HUES48 (cell line): ENCODE measurements at regions not wholly inside any gene's neighbourhood (a gene's known extent, or its start where the extent isn't known, plus 50 kb on each side); places are given as distances from the start of the nearest gene placed in this dataset.

Source experiments
- H3K27ac ChIP-seq: one replicate; pipeline ENCODE4 v1.7.0; 2013; ENCODE audit warnings: low read depth, low read length, inconsistent platforms
- H3K27me3 ChIP-seq: 2 replicates; pipeline ENCODE4 v1.6.1; 2013; ENCODE audit warnings: mild to moderate bottlenecking, low read length; ENCODE audit not compliant: control insufficient read depth, insufficient read depth
- H3K36me3 ChIP-seq: 2 replicates; pipeline ENCODE4 v1.6.1; 2013; ENCODE audit warnings: low read length; ENCODE audit not compliant: control insufficient read depth, insufficient read depth
- H3K4me1 ChIP-seq: 2 replicates; pipeline ENCODE4 v1.6.1; 2013; ENCODE audit warnings: mild to moderate bottlenecking, low read length; ENCODE audit not compliant: control insufficient read depth, insufficient read depth
- H3K4me3 ChIP-seq: 2 replicates; pipeline ENCODE4 v1.5.1; 2013; ENCODE audit warnings: mild to moderate bottlenecking, low read depth, low read length
- H3K9ac ChIP-seq: 2 replicates; pipeline ENCODE4 v1.6.1; 2013; ENCODE audit warnings: mild to moderate bottlenecking, low read depth, low read length, moderate library complexity
- H3K9me3 ChIP-seq: 2 replicates; pipeline ENCODE4 v1.6.1; 2013; ENCODE audit warnings: low read length; ENCODE audit not compliant: control insufficient read depth, insufficient read depth

DNA sequence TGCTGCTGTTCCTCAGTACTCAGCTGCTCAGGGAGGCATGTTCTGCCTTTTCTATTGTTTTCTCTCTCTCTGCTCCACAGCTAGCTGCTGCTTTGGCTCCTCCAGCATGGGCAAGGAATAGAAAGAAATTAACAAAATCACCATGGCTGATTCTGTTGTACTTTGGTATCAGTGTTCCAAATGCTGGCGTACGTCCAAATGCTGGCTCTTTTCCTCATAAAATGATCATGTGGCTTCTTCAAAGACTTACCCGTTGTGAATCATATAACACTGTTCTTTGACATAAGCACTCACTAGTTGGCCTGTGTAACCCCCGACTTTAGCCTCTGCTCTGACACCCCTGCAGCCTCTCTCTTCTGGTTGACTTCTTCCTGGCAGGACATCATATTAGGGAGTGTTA is 547.6 kb downstream of the CPS1 start:
- Histone ChIP-seq H3K4me1 (no peaks in the 10 kb centered on the region), H3K27me3 (no peaks in the 10 kb centered on the region), H3K9me3 (no peaks in the 10 kb centered on the region), H3K27ac (no peak overlapping the region), H3K36me3 (no peaks in the 10 kb centered on the region), H3K9ac (no peak overlapping the region), H3K4me3 (no peak overlapping the region)

DNA sequence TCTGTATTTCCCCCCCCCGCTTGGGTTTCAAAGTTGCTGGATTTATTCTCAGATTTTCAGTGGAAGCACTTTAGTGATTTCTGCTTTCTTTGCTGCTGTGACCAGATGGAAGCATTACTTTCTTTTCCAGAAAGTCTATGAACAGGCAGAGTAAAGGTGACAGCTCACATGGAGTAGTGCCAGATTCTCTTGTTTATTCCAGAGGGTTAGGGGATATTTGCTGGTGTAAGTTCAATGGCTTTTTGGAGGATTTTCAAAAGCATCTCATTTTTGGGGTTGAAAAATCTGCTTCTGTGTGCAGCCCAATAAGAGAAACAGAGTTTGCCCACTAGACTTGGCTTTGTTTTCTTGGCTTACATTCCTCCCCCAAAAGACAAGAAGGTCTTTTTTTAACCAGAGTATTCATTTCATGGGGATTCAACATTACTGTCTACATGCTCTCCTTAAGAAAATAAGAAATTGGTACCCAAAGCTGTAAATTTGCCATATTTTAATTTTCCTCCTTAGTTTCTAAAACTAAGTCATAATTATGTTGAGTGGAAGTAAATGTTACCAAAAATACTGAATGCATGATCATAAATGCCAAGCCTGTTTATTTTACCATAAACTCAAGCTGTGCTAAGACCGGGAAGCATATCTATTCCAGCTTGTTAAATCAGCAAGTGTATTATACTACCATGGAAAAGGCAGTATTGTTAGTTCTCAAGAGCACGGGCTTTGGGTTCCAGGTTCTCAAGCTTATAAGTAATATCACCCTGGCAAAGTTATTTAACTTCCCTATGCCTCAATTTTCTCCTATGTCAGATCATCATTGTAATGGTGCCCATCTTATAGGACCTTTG is 557.2 kb downstream of the CPS1 start:
- H3K4me1 ChIP-seq = peaks cover 3% of the 10 kb centered on the region; the same call in 1 of the 2 replicates
- no peak overlapping the region for H3K27ac ChIP-seq
- no peak overlapping the region for H3K4me3 ChIP-seq
- H3K9me3 ChIP-seq = no peaks in the 10 kb centered on the region
- H3K9ac ChIP-seq = no peak overlapping the region
- H3K36me3 ChIP-seq = no peaks in the 10 kb centered on the region
- no peaks in the 10 kb centered on the region for H3K27me3 ChIP-seq

DNA sequence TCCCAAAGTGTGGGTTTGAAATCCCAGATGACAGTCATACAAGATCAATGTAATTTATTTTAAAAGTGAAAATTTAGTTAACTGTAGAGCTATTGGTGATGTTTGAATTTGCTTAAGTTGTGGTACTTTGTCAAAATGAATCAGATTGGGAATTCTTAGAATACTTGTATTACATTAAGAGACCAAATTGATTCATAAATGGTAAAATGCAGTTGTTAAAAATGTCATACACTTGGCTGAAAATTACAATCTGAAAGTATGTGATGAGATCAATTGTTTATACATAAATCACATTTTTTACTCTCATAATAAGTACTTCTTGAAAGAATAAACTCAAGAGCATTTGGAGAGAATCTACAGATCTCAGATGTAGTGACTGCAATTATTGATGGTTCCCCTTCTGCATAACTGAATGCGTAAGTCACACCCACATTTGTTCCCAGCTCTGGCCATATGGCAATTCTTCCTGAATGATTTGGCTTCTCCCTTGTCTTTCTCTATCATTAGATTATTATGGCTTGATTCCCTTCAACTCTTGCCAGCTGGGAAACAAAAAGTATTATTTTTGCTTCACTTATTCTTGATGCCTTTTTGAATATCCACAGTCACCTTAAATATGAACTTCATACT is 558.5 kb downstream of the CPS1 start:
- no peaks in the 10 kb centered on the region for H3K9me3 ChIP-seq
- H3K9ac ChIP-seq = no peak overlapping the region
- H3K27me3 ChIP-seq = no peaks in the 10 kb centered on the region
- no peaks in the 10 kb centered on the region for H3K36me3 ChIP-seq
- peaks cover 3% of the 10 kb centered on the region; the same call in 1 of the 2 replicates for H3K4me1 ChIP-seq
- no peak overlapping the region for H3K27ac ChIP-seq
- no peak overlapping the region for H3K4me3 ChIP-seq

DNA sequence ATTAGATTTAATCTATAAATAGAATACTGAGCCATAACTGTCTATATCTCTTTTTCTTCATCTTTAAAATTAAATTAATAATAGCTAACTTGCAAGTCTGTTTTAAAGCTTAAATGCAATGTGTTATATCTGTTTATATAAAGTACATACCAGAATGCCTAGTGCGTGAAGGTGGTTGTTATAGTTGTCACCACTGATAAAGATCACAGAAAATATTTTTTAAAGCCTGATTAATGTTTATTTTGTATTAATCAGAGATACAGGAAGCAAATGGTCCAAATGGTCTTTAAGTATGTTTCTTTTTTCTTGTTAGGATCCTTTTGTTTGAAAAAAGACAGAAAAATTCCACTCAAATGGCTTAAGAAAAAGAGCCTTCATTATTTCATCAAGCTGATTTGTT is 560.6 kb downstream of the CPS1 start:
- Histone ChIP-seq H3K27ac (no peak overlapping the region), H3K27me3 (no peaks in the 10 kb centered on the region), H3K9me3 (no peaks in the 10 kb centered on the region), H3K4me3 (no peak overlapping the region), H3K36me3 (no peaks in the 10 kb centered on the region), H3K4me1 (no peaks in the 10 kb centered on the region), H3K9ac (no peak overlapping the region)

DNA sequence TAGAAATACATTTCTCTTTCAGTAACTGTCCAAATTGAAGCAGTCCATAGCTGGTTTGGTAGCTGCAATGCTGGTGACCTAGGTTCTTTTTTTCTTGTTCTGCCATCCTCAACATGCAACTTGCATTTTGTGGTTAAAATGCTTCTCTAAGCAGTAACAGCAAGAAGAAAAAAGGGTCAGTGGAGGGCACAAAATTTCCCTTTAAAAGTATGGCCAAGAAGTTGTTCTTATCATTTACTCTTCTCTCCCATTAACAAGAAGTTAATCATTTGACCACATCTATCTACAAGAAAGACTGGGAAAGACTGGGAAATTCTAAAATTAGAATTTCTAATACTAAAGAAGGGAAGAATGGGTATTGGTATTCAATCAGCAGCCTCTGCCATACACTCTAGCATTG is 569.9 kb downstream of the CPS1 start:
- Histone ChIP-seq H3K27ac (no peak overlapping the region), H3K36me3 (no peaks in the 10 kb centered on the region), H3K4me1 (peaks cover 5% of the 10 kb centered on the region; the same call in 1 of the 2 replicates), H3K9ac (no peak overlapping the region), H3K27me3 (no peaks in the 10 kb centered on the region), H3K9me3 (no peaks in the 10 kb centered on the region), H3K4me3 (no peak overlapping the region)

DNA sequence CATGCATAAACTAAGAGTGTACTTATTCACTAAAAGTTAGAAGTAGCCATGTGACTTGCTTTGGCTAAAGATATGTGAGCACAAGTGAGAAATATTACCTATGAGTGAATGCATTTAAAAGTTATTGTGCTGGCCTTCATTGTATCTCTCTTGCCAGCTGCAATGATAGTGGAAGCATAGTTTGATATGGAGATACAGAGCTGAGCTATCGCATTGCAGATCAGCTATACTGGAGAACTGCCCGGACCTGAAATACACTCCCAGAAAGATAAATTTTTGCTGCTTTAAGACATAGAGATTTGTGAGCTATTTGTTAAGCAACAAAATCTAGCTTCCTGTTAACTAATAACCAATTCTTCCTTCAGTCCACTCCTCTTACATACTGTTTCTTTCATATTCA is 571.1 kb downstream of the CPS1 start:
- H3K27me3 ChIP-seq = no peaks in the 10 kb centered on the region
- H3K9ac ChIP-seq = no peak overlapping the region
- H3K27ac ChIP-seq = no peak overlapping the region
- H3K4me1 ChIP-seq = peaks cover 5% of the 10 kb centered on the region; the same call in 1 of the 2 replicates
- no peaks in the 10 kb centered on the region for H3K9me3 ChIP-seq
- H3K4me3 ChIP-seq = no peak overlapping the region
- no peaks in the 10 kb centered on the region for H3K36me3 ChIP-seq

DNA sequence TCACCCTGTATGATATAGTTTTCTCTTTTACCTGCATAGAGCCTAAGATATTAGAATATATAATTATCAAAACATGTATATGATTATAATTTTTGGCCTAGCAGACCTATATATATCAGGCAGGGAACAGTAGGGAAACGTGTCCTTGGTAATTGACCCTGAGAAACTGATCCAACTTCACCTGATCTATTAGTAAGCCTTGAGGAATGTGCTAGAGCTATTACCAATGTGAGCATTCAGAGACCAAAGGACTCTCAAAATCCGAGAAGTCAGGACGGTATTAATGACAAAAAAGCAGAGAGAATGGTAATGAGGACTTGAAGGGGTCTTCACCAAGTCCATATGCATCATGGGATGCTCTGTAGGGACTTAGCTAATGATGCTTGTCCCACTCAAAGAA is 571.9 kb downstream of the CPS1 start:
- no peak overlapping the region for H3K27ac ChIP-seq
- H3K4me3 ChIP-seq = no peak overlapping the region
- H3K36me3 ChIP-seq = no peaks in the 10 kb centered on the region
- H3K9ac ChIP-seq = no peak overlapping the region
- no peaks in the 10 kb centered on the region for H3K9me3 ChIP-seq
- peaks cover 5% of the 10 kb centered on the region; the same call in 1 of the 2 replicates for H3K4me1 ChIP-seq
- H3K27me3 ChIP-seq = no peaks in the 10 kb centered on the region

DNA sequence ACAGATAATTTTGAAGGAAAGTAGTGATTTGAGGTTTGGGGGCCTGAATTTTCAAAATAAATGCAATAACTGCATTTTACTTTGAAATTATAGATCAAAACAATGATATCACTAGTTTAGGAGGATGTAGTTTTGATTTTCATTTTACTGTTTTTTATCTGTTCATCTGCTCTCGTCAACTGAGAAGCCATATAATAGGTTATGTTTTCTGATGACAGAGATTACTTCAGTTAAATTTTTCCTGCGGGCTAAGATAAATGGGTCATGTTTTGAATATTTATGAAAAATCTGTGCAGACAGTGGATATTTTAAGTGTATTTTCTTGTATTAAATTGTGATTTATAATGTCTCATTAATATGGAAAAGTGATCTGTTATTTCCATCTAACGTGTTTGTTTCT is 573.4 kb downstream of the CPS1 start:
- Histone ChIP-seq H3K27me3 (no peaks in the 10 kb centered on the region), H3K4me1 (peaks cover 5% of the 10 kb centered on the region; the same call in 1 of the 2 replicates), H3K4me3 (no peak overlapping the region), H3K9ac (no peak overlapping the region), H3K9me3 (no peaks in the 10 kb centered on the region), H3K36me3 (no peaks in the 10 kb centered on the region), H3K27ac (no peak overlapping the region)

DNA sequence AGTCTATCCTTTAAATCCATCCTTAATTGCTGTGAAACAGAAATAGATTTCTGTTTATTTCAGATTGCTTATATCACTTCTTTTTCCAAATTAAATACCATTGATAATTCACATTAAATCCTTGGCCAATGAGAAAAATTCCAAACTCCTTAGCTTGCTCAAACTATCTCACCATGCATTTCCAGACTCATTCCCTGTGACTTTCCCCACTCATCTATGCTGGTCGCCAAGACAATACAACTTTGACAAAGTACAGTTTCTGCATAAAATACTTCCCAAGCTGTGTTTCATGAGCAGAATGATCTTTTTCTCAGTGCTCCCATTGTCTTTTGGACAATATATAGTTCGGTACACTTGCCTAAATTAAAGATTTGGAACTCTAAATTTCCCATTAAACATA is 575.6 kb downstream of the CPS1 start:
- Histone ChIP-seq H3K9me3 (0 out of 2 replicates have a peak, but pooled peaks cover 4% of the 10 kb centered on the region), H3K36me3 (no peaks in the 10 kb centered on the region), H3K27ac (no peak overlapping the region), H3K27me3 (no peaks in the 10 kb centered on the region), H3K9ac (no peak overlapping the region), H3K4me3 (no peak overlapping the region), H3K4me1 (peaks cover 5% of the 10 kb centered on the region; the same call in 1 of the 2 replicates)

DNA sequence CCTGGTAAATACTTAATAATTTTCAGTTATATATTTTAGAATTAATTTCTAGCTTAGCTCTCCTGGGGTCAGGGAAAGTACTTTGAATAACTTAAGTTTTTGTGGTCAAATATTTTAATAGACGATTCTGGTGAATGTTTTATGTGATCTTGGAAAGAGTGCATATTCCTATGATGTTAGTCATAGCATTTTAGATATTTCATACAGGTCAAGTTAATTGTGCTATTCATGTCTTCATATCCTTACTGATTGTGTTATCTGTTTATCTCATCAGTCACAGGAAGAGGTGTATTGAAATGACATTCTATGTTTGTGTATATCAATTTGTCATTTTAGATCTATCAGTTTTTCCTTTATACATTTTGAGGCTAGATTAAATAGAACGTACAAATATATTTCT is 576.2 kb downstream of the CPS1 start:
- 0 out of 2 replicates have a peak, but pooled peaks cover 4% of the 10 kb centered on the region for H3K9me3 ChIP-seq

DNA sequence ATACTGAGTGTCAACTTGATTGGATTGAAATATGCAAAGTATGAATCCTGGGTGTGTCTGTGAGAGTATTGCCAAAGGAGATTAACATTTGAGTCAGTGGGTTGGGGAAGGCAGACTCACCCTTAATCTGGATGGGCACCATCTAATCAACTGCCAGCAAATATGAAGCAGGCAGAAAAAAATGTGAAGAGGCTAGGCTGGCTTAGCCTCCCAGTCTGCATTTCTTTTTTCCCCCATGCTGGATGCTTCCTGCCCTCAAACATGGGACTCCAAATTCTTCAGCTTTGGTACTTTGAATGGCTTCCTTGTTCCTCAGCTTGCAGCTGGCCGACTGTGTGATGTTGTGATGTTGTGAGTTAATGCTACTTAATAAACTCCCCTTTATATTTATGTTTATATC is 577.4 kb downstream of the CPS1 start:
- Histone ChIP-seq H3K4me3 (no peak overlapping the region), H3K36me3 (no peaks in the 10 kb centered on the region), H3K27me3 (no peaks in the 10 kb centered on the region), H3K9ac (no peak overlapping the region), H3K27ac (no peak overlapping the region), H3K4me1 (peaks cover 5% of the 10 kb centered on the region; the same call in 1 of the 2 replicates), H3K9me3 (0 out of 2 replicates have a peak, but pooled peaks cover 4% of the 10 kb centered on the region)

More for the DNA sequence above, 576.2 kb downstream of the CPS1 start:
- peaks cover 5% of the 10 kb centered on the region; the same call in 1 of the 2 replicates for H3K4me1 ChIP-seq
- H3K27me3 ChIP-seq = no peaks in the 10 kb centered on the region
- no peak overlapping the region for H3K4me3 ChIP-seq
- H3K9ac ChIP-seq = no peak overlapping the region
- no peak overlapping the region for H3K27ac ChIP-seq
- H3K36me3 ChIP-seq = no peaks in the 10 kb centered on the region
